DND-41 (cell line): ENCODE measurements at regions not wholly inside any gene's neighbourhood (a gene's known extent, or its start where the extent isn't known, plus 50 kb on each side); places are given as distances from the start of the nearest gene placed in this dataset.

ENCODE experiments used
- CTCF ChIP-seq: IDR thresholded peaks from 2 replicates; pipeline ENCODE4 v1.5.1; 2012; ENCODE audit warnings: borderline replicate concordance, low read length, moderate library complexity, mild to moderate bottlenecking; ENCODE audit not compliant: poor library complexity, severe bottlenecking; ENCODE audit errors: extremely low read depth
- EZH2 ChIP-seq: IDR thresholded peaks from 3 replicates; pipeline ENCODE4 v1.6.1; 2012; ENCODE audit warnings: borderline replicate concordance, low read depth, mild to moderate bottlenecking, moderate library complexity, low read length, inconsistent platforms; ENCODE audit not compliant: severe bottlenecking

- TF ChIP-seq CTCF = no peak
- no peak for TF ChIP-seq EZH2
Measured at GRCh38 chr2:185128996-185129395, 530.7 kb downstream of the ZNF804A start.
